ENCODE measurements at regions not wholly inside any gene's neighbourhood (a gene's known extent, or its start where the extent isn't known, plus 50 kb on each side); places are given as distances from the start of the nearest gene placed in this dataset.

GRCh38 chr5:109951348-109951747 is 261.6 kb downstream of the MAN2A1 start:
- no peak for TF ChIP-seq EZH2phosphoT487 (IDR thresholded peaks at IDR 0.05; ENCODE audit: borderline replicate concordance, low read depth, low read length)
- TF ChIP-seq CTCF (conservative IDR thresholded peaks at IDR 0.05; ENCODE audit: low read length): no peak
